ENCODE measurements at regions not wholly inside any gene's neighbourhood (a gene's known extent, or its start where the extent isn't known, plus 50 kb on each side); places are given as distances from the start of the nearest gene placed in this dataset.
"Not testable (repeated sequence)": the region's sequence is repeated elsewhere in the genome, so short reads cannot be mapped to it uniquely, and the experiment has no call there.

- Histone ChIP-seq H3K36me3 (ENCODE audit: control insufficient read depth, insufficient read depth, low read length) (no peaks in the 10 kb centered on the region), H3K4me3 (ENCODE audit: low read depth, low read length) (no peak overlapping the region), H3K27me3 (ENCODE audit: control insufficient read depth, insufficient read depth, low read length) (no peaks in the 10 kb centered on the region)
- no peak for TF ChIP-seq CTCF (IDR thresholded peaks at IDR 0.05; ENCODE audit: insufficient read depth, low read depth, low read length)
- CTCF ChIA-PET: no interaction called here
- no peak for DNase-seq (ENCODE audit: low read depth)
- POLR2A ChIA-PET: no interaction called here
Observed at GRCh38 chr3:34152656-34153055, 354.2 kb downstream of the PDCD6IP start.

DNA sequence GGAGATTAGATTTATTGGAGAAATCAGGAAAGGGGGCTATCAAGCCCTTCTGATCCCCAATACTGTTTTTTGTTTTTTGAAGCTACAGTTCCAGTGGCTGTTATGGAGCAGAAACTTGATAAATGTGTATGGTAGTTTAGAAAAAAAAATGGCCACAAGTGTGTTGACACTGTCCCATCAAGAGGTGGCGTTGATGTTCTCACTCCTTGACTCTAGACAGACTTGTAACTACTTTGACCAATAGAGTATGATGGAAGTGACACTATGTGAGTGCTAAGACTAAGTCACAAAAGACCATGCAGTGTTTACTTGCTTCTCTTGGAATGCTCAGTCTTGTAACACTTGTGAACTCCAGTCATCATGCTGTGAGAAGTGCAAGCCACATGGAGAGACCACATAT, 356.7 kb downstream of the PDCD6IP start:
- TF ChIP-seq CTCF (IDR thresholded peaks at IDR 0.05; ENCODE audit: insufficient read depth, low read depth, low read length): no peak
- CTCF ChIA-PET: no interaction called here

DNA sequence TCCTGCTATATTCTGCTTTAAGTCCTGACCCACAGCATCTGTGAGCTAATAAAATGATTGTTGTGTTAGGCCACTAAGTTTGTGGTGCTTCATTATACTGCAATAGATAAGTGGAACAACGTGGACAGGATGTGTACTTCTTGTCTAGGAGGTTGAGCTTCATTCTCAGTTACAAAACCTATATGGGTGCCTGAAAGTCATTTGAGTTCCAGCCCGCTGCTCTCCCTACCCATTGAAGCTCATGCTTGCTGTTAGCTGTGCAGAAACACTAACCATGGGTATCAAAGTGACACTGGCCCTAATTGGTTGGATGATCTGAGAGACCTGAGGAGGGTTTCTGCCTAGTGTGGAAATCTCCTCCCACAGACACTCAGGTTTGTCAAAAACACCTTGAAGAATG, 357.2 kb downstream of the PDCD6IP start:
- DNase-seq (ENCODE audit: low read depth): no peak
- TF ChIP-seq CTCF (IDR thresholded peaks at IDR 0.05; ENCODE audit: insufficient read depth, low read depth, low read length): no peak
- ChIA-PET POLR2A (no interaction called here), CTCF (no interaction called here)
- Histone ChIP-seq H3K27me3 (ENCODE audit: control insufficient read depth, insufficient read depth, low read length) (no peaks in the 10 kb centered on the region), H3K36me3 (ENCODE audit: control insufficient read depth, insufficient read depth, low read length) (no peaks in the 10 kb centered on the region), H3K4me3 (ENCODE audit: low read depth, low read length) (no peak overlapping the region)

More for the DNA sequence above, 356.7 kb downstream of the PDCD6IP start:
- H3K36me3 ChIP-seq (ENCODE audit: control insufficient read depth, insufficient read depth, low read length): no peaks in the 10 kb centered on the region
- H3K4me3 ChIP-seq (ENCODE audit: low read depth, low read length): no peak overlapping the region
- POLR2A ChIA-PET: no interaction called here
- no peak for DNase-seq (ENCODE audit: low read depth)
- no peaks in the 10 kb centered on the region for H3K27me3 ChIP-seq (ENCODE audit: control insufficient read depth, insufficient read depth, low read length)

DNA sequence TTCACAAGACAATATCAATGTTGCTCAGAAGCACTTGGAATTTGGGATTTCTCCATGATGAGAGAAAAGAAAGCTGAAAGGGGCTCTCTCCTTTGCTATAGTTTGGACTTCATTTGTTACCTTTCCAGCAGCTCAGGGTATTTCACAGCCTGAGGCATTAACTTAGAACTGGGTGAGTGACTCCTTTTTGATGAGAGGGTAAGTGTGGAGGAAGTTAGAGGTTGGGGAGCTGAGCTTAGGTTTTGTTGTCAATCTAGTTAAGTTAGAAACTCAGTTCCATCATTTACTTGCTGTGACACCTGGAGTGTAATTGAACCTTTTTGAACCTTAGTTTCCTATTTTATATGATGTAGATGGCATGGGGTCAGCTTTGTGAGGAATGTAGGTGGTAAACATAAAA, 359.1 kb downstream of the PDCD6IP start:
- no peak overlapping the region for H3K4me3 ChIP-seq (ENCODE audit: low read depth, low read length)
- H3K27me3 ChIP-seq (ENCODE audit: control insufficient read depth, insufficient read depth, low read length): no peaks in the 10 kb centered on the region
- CTCF ChIA-PET: no interaction called here
- H3K36me3 ChIP-seq (ENCODE audit: control insufficient read depth, insufficient read depth, low read length): no peaks in the 10 kb centered on the region
- no peak for TF ChIP-seq CTCF (IDR thresholded peaks at IDR 0.05; ENCODE audit: insufficient read depth, low read depth, low read length)
- DNase-seq (ENCODE audit: low read depth): no peak
- POLR2A ChIA-PET: no interaction called here

DNA sequence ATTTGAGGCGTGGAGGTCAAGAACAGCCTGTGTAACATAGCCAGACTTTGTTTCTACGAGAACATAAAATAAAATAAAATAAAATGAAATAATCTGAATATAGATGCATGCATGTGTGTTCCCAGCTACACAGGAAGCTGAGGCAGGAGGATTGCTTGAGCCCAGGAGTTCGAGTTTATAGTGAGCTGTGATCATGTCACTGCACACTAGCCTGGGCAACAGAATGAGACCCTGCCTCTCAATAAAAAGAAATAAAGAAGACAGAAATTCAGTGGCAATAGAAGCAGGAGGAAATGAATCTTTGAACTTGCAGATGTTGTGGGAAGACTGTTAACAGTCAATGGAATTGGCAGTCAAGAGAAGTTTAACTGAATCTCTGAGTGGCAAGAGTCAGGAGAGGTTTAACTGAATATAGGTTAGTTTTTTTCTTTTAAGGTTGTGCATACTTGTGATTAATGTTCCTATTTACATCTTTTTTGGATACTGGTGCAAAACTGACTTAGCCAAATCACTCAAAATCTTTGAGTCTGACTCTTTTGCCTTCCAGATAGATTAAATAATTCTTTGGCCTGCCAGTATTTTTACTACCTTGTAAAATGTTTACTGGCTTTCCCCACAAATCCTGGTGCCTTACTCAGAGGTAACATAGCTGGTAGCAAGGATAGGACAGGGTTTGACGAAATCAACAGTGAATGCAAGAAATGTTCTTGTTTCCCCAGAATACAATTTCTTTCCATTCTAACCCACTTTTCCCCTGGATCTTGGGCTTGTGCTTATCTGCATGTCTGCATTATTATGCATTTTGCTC, 361.4 kb downstream of the PDCD6IP start:
- POLR2A ChIA-PET: no interaction called here
- Histone ChIP-seq H3K27me3 (ENCODE audit: control insufficient read depth, insufficient read depth, low read length) (no peaks in the 10 kb centered on the region), H3K36me3 (ENCODE audit: control insufficient read depth, insufficient read depth, low read length) (no peaks in the 10 kb centered on the region), H3K4me3 (ENCODE audit: low read depth, low read length) (no peak overlapping the region)
- TF ChIP-seq CTCF (IDR thresholded peaks at IDR 0.05; ENCODE audit: insufficient read depth, low read depth, low read length): no peak
- CTCF ChIA-PET: no interaction called here
- DNase-seq (ENCODE audit: low read depth): peak; percentile 2

GRCh38 chr3:34169636-34170035, 371.2 kb downstream of the PDCD6IP start:
- H3K4me3 ChIP-seq (ENCODE audit: low read depth, low read length); CTCF ChIA-PET; H3K36me3 ChIP-seq (ENCODE audit: control insufficient read depth, insufficient read depth, low read length); DNase-seq (ENCODE audit: low read depth); H3K27me3 ChIP-seq (ENCODE audit: control insufficient read depth, insufficient read depth, low read length); POLR2A ChIA-PET: not testable (repeated sequence)

All from BJ (cell line).